T-helper 1 cell treated with Interleukin-12 subunit alpha and Interleukin-12 subunit beta and Interleukin-4 antibody, amounts not matched to agents 30 μg/mL and 1 μg/mL, for 36 hours (primary cell): ENCODE measurements at regions not wholly inside any gene's neighbourhood (a gene's known extent, or its start where the extent isn't known, plus 50 kb on each side); places are given as distances from the start of the nearest gene placed in this dataset.

Experiments used
- H3K27ac Mint-ChIP-seq: one replicate; pipeline ENCODE4 v1.8.0; 2021; ENCODE audit warnings: mild to moderate bottlenecking, mixed read lengths
- H3K27me3 Mint-ChIP-seq: one replicate; pipeline ENCODE4 v1.8.0; 2021; ENCODE audit warnings: low read depth, mixed read lengths
- H3K36me3 Mint-ChIP-seq: one replicate; pipeline ENCODE4 v1.8.0; 2021; ENCODE audit warnings: low read depth, mixed read lengths
- H3K4me1 Mint-ChIP-seq: one replicate; pipeline ENCODE4 v1.8.0; 2021; ENCODE audit warnings: low read depth, mixed read lengths
- H3K4me3 Mint-ChIP-seq: one replicate; pipeline ENCODE4 v1.8.0; 2021; ENCODE audit warnings: mild to moderate bottlenecking, moderate library complexity, mixed read lengths
- H3K9me3 Mint-ChIP-seq: one replicate; pipeline ENCODE4 v1.8.0; 2021; ENCODE audit warnings: mixed read lengths

- Mint-ChIP-seq H3K36me3 (peaks cover 17% of the 10 kb centered on the region), H3K9me3 (peaks cover 23% of the 10 kb centered on the region), H3K27ac (peak overlapping the region; percentile 96), H3K4me3 (no peak overlapping the region), H3K27me3 (peaks cover 11% of the 10 kb centered on the region), H3K4me1 (peaks cover 22% of the 10 kb centered on the region)
Observed at GRCh38 chr3:43161684-43162229, 55.9 kb upstream of the POMGNT2 start.

- H3K27me3 Mint-ChIP-seq: peaks cover 14% of the 10 kb centered on the region
- peaks cover 22% of the 10 kb centered on the region for H3K4me1 Mint-ChIP-seq
- H3K4me3 Mint-ChIP-seq: no peak overlapping the region
- H3K9me3 Mint-ChIP-seq: peaks cover 12% of the 10 kb centered on the region
- H3K36me3 Mint-ChIP-seq: peaks cover 8% of the 10 kb centered on the region
- no peak overlapping the region for H3K27ac Mint-ChIP-seq
Observed at GRCh38 chr3:43160664-43161063, 54.8 kb upstream of the POMGNT2 start.

- Mint-ChIP-seq H3K27me3 (peaks cover 17% of the 10 kb centered on the region), H3K4me3 (no peak overlapping the region), H3K36me3 (peaks cover 7% of the 10 kb centered on the region), H3K4me1 (peaks cover 26% of the 10 kb centered on the region), H3K27ac (no peak overlapping the region), H3K9me3 (peaks cover 7% of the 10 kb centered on the region)
Observed at GRCh38 chr3:43159876-43160255, 54.0 kb upstream of the POMGNT2 start.

DNA sequence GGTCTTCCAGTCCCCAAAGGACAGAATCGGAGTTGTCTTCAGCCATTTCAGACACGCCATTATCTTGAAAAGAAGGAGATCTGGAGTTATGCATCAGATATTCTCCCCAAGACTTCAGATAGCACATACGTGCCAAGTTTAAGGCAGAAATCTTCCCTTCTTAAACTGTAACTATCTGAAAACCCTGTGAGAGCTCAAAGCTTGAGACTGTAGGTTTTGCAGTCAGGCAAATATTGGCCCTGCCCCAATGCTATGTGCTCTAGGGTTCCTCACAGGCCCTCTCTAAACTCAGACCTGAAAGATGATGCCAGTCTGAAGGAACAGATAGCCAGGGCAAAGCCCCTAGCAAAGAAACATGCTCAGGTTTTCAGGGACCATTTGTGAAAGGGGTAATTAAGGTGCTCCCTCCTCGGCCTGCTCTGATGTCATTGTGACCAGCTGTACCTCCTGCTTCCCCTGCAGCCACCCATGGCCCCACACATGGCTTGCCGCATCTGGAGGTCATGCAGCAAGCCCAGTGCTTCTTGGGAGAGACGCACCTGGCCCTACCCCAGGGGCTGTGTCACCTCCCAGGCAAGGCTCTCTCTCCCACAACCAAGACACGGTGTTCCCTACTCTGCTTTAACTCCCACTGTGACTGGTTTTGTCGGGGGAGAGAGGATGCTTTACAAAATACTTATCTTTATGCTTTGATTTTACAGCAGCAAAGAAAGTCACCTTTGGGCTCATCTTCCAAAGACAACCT is 53.4 kb upstream of the POMGNT2 start:
- H3K36me3 Mint-ChIP-seq: peaks cover 3% of the 10 kb centered on the region
- H3K27ac Mint-ChIP-seq: no peak overlapping the region
- H3K9me3 Mint-ChIP-seq: peaks cover 1% of the 10 kb centered on the region
- no peak overlapping the region for H3K4me3 Mint-ChIP-seq
- H3K27me3 Mint-ChIP-seq: peaks cover 14% of the 10 kb centered on the region
- peaks cover 26% of the 10 kb centered on the region for H3K4me1 Mint-ChIP-seq

- H3K27me3 Mint-ChIP-seq: peaks cover 19% of the 10 kb centered on the region
- no peak overlapping the region for H3K27ac Mint-ChIP-seq
- H3K36me3 Mint-ChIP-seq: no peaks in the 10 kb centered on the region
- H3K9me3 Mint-ChIP-seq: no peaks in the 10 kb centered on the region
- peaks cover 7% of the 10 kb centered on the region for H3K4me1 Mint-ChIP-seq
- H3K4me3 Mint-ChIP-seq: no peak overlapping the region
Observed at GRCh38 chr3:43156812-43157455, 51.1 kb upstream of the POMGNT2 start.

DNA sequence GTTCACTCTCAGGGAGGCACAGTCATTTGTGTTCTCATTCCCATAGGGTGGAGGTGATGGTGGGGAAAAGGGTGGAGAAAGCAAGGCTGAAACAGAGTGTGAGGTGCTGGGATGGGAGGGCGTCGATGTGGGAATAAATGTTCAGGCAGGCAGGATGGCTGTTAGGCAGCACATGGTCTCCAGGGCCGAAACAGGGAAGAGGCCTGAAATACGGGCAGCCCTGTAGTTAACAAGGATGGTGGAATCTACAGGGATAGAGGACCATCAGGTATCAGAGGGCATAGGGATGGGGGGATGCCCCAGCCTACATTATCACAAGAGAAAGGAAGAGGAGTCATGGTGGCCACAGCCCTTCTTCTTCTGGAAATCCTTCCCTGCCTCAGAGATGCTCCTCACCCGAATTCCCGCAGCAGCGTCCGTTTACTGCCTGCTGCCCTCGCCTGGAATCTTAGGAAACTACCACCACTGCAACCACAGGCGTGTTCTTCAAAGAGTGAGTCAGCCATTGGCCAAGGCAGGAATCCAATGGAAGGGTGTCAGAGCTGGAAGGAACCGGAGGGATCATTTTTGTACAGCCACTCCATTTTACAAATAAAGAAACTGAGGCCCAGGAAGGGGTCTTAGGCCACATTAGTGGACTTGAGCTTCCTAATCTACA is 49.7 kb upstream of the POMGNT2 start:
- Mint-ChIP-seq H3K27ac (peak overlapping the region; percentile 42), H3K4me3 (no peak overlapping the region), H3K4me1 (peaks cover 5% of the 10 kb centered on the region), H3K27me3 (peaks cover 28% of the 10 kb centered on the region), H3K9me3 (no peaks in the 10 kb centered on the region), H3K36me3 (no peaks in the 10 kb centered on the region)
